ENCODE measurements at regions not wholly inside any gene's neighbourhood (a gene's known extent, or its start where the extent isn't known, plus 50 kb on each side); places are given as distances from the start of the nearest gene placed in this dataset.

DNA sequence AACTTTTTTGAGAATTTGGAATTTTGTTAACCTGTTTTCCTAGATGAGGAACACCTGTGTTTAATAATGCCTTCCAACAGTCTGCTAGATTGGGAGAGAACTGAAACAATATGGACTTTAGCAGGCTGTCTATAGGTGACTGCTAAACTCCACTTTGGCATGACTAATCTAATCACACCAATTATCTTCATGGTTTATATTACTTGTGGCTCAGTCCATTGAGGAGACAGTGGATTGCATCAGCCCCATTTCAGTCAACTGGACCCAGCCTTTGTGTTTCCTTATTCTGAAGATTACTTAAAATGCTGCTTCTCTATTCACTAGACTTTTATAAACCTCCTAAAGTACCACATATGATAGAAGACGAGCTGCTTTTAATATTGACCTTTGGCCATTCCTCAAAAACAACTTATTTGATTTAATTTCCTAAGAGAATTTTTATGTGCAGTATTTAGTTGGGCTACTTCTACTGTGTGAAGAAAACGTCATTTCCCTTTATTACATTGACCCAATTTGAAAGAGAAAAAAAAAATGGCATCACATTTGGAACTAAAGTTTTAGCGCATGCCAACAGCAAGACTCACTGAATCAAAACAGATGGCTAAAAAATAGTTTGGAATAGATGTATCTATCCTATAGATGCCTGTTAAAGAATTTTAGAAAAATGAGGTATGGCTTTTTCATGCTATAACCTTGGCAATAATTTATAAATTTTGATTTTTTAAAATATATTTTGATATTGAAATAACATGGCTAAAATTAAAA, 295.8 kb downstream of the NDFIP2 start:
- H3K9me2 ChIP-seq (replicated peaks; ENCODE audit: insufficient read depth, low read length) = no peaks in the 10 kb centered on the region

DNA sequence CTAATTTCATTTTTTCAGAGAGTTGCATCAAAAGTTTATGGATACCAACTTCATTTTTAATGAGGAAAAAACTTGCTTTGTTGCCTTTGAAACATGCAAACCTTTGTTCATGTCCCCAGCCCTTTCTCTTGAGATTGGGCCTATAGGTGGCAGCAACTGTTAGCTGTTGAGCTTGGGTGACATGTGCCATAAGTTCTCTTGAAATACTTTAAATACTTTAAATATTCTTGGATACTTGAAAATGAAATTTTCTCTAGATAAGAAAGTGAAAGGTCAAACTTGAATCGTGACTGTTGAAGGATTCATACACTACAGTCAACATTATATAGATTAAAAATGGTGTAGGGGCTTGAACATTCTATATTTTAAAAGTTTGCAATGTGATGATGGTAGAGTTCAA, 294.9 kb downstream of the NDFIP2 start:
- Histone ChIP-seq H2AFZ (ENCODE audit: low read depth, low read length, severe bottlenecking) (no peak overlapping the region), H4K20me1 (ENCODE audit: low read depth, low read length) (no peaks in the 10 kb centered on the region), H3K36me3 (ENCODE audit: low read length) (no peaks in the 10 kb centered on the region), H3F3A (ENCODE audit: insufficient read depth) (no peaks in the 10 kb centered on the region), H3K4me2 (ENCODE audit: low read depth, low read length, poor library complexity, severe bottlenecking) (no peak overlapping the region), H3K9ac (ENCODE audit: low read length) (no peak overlapping the region), H3K27ac (ENCODE audit: low read depth, low read length) (no peak overlapping the region), H3K4me3 (ENCODE audit: insufficient read depth, low read length, poor library complexity, severe bottlenecking) (no peak overlapping the region), H3K9me2 (replicated peaks; ENCODE audit: insufficient read depth, low read length) (no peaks in the 10 kb centered on the region), H3K79me2 (ENCODE audit: insufficient read depth, low read length) (no peaks in the 10 kb centered on the region), H3K27me3 (ENCODE audit: low read length) (no peaks in the 10 kb centered on the region), H3K9me3 (ENCODE audit: insufficient read depth, low read length) (no peaks in the 10 kb centered on the region)
- TF ChIP-seq, protein P1, sequence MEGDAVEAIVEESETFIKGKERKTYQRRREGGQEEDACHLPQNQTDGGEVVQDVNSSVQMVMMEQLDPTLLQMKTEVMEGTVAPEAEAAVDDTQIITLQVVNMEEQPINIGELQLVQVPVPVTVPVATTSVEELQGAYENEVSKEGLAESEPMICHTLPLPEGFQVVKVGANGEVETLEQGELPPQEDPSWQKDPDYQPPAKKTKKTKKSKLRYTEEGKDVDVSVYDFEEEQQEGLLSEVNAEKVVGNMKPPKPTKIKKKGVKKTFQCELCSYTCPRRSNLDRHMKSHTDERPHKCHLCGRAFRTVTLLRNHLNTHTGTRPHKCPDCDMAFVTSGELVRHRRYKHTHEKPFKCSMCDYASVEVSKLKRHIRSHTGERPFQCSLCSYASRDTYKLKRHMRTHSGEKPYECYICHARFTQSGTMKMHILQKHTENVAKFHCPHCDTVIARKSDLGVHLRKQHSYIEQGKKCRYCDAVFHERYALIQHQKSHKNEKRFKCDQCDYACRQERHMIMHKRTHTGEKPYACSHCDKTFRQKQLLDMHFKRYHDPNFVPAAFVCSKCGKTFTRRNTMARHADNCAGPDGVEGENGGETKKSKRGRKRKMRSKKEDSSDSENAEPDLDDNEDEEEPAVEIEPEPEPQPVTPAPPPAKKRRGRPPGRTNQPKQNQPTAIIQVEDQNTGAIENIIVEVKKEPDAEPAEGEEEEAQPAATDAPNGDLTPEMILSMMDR (IDR thresholded peaks at IDR 0.05; ENCODE audit: insufficient read depth, low read length, poor library complexity, severe bottlenecking) = peak; percentile 14
- TF ChIP-seq EZH2phosphoT487 (conservative IDR thresholded peaks at IDR 0.05; ENCODE audit: low read length) = no peak

More for the DNA sequence above, 295.8 kb downstream of the NDFIP2 start:
- no peak overlapping the region for H3K27ac ChIP-seq (ENCODE audit: low read depth, low read length)
- H3K9ac ChIP-seq (ENCODE audit: low read length) = no peak overlapping the region
- H3K79me2 ChIP-seq (ENCODE audit: insufficient read depth, low read length) = no peaks in the 10 kb centered on the region
- no peaks in the 10 kb centered on the region for H3K36me3 ChIP-seq (ENCODE audit: low read length)
- TF ChIP-seq, protein P1 (IDR thresholded peaks at IDR 0.05; ENCODE audit: insufficient read depth, low read length, poor library complexity, severe bottlenecking) = no peak
- TF ChIP-seq EZH2phosphoT487 (conservative IDR thresholded peaks at IDR 0.05; ENCODE audit: low read length) = no peak
- H4K20me1 ChIP-seq (ENCODE audit: low read depth, low read length) = no peaks in the 10 kb centered on the region
- H3K4me2 ChIP-seq (ENCODE audit: low read depth, low read length, poor library complexity, severe bottlenecking) = no peak overlapping the region
- no peaks in the 10 kb centered on the region for H3F3A ChIP-seq (ENCODE audit: insufficient read depth)
- no peak overlapping the region for H2AFZ ChIP-seq (ENCODE audit: low read depth, low read length, severe bottlenecking)
- H3K27me3 ChIP-seq (ENCODE audit: low read length) = no peaks in the 10 kb centered on the region
- no peaks in the 10 kb centered on the region for H3K9me3 ChIP-seq (ENCODE audit: insufficient read depth, low read length)
- H3K4me3 ChIP-seq (ENCODE audit: insufficient read depth, low read length, poor library complexity, severe bottlenecking) = no peak overlapping the region

GRCh38 chr13:79772811-79773210, 291.9 kb downstream of the NDFIP2 start:
- Histone ChIP-seq H3K4me3 (ENCODE audit: insufficient read depth, low read length, poor library complexity, severe bottlenecking) (no peak overlapping the region), H3K36me3 (ENCODE audit: low read length) (no peaks in the 10 kb centered on the region), H3K27me3 (ENCODE audit: low read length) (no peaks in the 10 kb centered on the region), H3K4me2 (ENCODE audit: low read depth, low read length, poor library complexity, severe bottlenecking) (no peak overlapping the region), H3F3A (ENCODE audit: insufficient read depth) (no peaks in the 10 kb centered on the region), H3K9ac (ENCODE audit: low read length) (no peak overlapping the region), H3K79me2 (ENCODE audit: insufficient read depth, low read length) (no peaks in the 10 kb centered on the region), H3K9me2 (replicated peaks; ENCODE audit: insufficient read depth, low read length) (no peaks in the 10 kb centered on the region), H3K27ac (ENCODE audit: low read depth, low read length) (no peak overlapping the region), H2AFZ (ENCODE audit: low read depth, low read length, severe bottlenecking) (no peak overlapping the region), H3K9me3 (ENCODE audit: insufficient read depth, low read length) (no peaks in the 10 kb centered on the region), H4K20me1 (ENCODE audit: low read depth, low read length) (no peaks in the 10 kb centered on the region)
- TF ChIP-seq, protein P1 (IDR thresholded peaks at IDR 0.05; ENCODE audit: insufficient read depth, low read length, poor library complexity, severe bottlenecking) = no peak
- TF ChIP-seq EZH2phosphoT487 (conservative IDR thresholded peaks at IDR 0.05; ENCODE audit: low read length) = no peak

Measured in SU-DHL-6 (cell line).